GM21526 (cell line): ENCODE measurements at regions not wholly inside any gene's neighbourhood (a gene's known extent, or its start where the extent isn't known, plus 50 kb on each side); places are given as distances from the start of the nearest gene placed in this dataset.

Experiments
- ATAC-seq: cut with Tn5 transposase; IDR thresholded peaks from one replicate; pipeline ENCODE4 v1.9.1; 2021; ENCODE audit warnings: moderate library complexity; ENCODE audit not compliant: unreplicated experiment, low FRiP score

- no peak for ATAC-seq
Measured at GRCh38 chr1:164466001-164466421, 93.0 kb upstream of the PBX1 start.

DNA sequence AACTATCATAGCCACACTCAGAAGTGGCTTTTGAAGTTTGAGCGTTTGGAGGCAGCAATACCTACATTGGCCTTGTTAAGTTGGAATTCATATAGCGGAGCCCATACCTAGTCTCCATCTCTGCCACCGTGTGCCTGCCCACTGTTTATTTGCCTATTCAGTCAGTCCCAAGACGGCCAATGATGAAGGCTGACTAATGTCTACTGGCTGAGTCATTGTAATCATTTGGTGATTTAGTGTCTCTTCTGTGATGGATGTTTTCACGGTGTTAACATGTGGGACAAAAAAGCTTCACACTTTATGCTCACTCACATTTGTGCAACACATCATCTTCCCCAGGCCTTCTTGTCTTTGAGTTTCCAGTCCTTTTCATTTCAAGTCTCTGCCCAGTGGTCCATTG lies 92.6 kb upstream of the PBX1 start:
- no peak for ATAC-seq

DNA sequence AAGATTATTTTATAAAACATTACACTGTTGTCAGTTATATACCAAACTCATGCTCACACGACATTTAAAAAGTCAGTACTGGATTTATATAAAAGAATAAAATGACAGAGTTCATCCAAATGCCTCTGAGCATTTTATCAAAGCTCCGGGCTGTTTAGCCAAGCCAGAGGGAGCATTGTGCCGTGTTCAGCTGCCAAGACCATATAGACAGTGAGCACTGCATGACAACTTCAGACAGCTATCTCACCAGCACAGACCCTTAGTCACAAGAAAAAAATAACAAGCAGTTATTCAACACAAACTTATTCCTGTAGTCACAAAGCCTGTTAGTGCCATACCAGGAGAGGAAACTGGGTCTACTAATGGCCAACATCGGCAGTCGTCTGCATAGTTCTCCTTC lies 88.0 kb upstream of the PBX1 start:
- no peak for ATAC-seq

DNA sequence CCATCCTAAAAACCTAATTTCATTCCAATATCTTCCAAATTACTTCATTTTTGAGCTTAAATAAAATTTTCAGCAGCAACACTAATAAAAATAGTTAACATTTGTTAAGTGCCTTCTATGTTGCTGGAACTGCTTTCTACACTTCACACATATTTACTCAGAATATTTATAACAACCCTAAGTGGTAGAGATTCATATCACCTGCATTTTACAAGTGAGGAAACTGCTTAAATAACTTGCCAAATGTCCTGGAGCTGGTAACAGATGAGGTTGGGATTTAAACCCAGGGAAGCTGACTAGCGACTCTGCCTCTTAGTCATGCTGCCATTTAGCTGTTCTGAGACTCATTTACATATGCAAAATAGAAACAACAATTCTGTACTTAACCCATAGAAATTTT lies 86.1 kb upstream of the PBX1 start:
- no peak for ATAC-seq

DNA sequence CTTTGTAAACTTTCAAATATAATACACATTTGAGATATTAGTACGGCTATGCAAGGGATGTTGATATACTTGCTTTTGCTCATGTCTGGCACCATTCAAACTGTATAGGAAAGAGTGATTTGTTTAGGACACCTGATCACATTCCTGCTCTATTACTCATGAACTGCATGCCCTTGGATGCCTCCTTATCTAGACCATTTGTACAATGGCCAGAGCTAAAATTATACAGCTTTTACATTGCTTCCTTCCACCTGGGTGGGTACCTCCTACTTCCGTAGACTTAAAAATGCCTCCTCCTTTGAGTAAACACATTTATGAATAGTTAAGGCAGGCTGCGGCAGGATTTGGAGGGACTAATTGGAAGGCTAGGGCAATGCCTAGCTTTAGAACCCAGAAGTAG lies 85.4 kb upstream of the PBX1 start:
- ATAC-seq = no peak

DNA sequence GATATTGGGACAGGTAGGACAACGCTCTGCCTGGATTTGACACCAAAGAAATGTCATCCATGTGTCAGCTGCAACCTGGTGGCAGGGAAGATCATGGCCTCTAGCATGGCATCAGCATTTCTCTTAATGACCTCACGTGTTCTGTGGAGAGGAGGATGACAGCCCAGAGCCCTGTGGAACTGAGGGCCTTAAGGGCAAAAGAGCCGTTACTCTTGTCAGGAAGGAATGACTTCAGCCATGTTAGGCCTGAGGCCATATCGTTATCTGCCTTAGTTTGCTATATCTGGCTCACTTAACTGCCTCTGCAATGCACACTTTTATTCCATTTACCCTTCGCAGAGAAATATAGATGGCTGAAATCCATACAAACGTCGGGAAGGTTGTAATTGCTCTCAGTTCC lies 83.2 kb upstream of the PBX1 start:
- no peak for ATAC-seq

GRCh38 chr1:164477343-164477742 lies 81.6 kb upstream of the PBX1 start:
- ATAC-seq = no peak

GRCh38 chr1:164479242-164479641 lies 79.7 kb upstream of the PBX1 start:
- no peak for ATAC-seq

DNA sequence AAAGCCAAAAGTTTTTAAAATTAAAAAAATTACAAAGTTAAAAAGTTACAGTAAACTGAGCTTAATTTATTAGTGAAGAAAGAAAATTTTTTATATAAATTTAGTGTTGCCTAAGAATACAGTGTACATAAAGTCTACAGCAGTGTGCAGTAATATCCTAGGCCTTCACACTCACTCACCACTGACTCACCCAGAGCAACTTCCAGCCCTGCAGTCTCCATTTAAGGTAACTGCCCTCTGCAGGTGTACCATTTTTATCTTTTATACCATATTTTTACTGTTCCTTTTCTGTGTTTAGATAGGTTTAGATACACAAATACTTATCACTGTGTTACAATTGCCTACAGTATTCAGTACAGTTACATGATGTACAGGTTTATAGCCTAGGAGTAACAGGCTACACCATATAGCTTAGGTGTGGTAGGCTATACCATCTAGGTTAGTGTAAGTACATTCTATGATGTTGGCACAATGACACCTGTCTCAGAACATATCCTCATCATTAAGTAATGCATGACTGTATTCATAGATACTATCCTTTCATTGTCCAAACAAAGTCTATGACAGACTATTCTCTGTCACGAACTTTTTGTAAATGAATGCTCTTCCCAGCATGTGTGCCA lies 78.6 kb upstream of the PBX1 start:
- no peak for ATAC-seq

DNA sequence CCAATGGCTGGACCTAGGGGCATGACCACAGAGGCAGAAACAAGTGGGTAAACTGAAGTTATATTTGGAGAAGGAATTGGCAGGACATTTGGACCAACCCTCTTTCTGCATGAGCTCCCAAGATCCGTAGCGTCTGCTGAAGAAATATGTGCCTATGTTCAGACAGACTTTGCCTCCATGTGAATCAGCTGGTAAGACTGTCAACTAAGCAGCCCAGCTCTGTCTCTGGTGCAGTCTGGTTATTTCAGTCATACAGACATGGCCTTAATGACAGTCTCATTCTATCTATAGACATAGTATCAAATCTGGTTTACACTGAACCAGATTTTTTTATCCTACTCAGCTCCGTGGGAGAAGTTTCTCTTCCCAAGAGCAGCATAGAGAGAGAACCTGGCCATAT lies 63.1 kb upstream of the PBX1 start:
- no peak for ATAC-seq

DNA sequence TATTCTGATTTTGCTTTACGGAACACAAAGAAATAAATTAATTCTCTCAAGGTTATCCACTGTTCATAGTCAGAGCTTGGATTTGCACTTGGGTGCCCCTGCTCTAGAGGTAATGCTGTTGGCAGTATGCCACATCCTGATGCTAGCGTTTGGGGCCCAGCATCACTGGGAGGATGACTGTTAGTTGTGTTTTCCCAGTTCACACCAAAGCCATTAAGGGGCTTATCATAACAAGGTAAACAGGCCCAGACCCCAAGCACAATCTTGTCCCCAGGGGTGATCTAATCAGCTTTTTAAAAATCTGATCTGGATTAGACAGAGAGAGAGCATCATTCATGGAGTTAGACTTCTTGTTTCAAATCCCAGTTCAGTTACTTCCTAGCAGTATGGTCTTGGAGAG lies 60.2 kb upstream of the PBX1 start:
- ATAC-seq = no peak

- ATAC-seq = no peak
Measured at GRCh38 chr1:164504749-164505148, 54.2 kb upstream of the PBX1 start.
